Loucy (cell line): ENCODE measurements at regions not wholly inside any gene's neighbourhood (a gene's known extent, or its start where the extent isn't known, plus 50 kb on each side); places are given as distances from the start of the nearest gene placed in this dataset.

Experiments
- H2AFZ ChIP-seq: fragments of 200-600 bp; sonication (generic); 2 replicates; pipeline ENCODE4 v1.6.0; 2016; ENCODE audit warnings: antibody characterized with exemption, mild to moderate bottlenecking, low read length, moderate library complexity
- H3F3A ChIP-seq: fragments of 200-600 bp; 2 replicates; pipeline ENCODE4 v1.6.0; 2016; ENCODE audit warnings: antibody characterized with exemption, low read depth, mild to moderate bottlenecking
- H3K27me3 ChIP-seq: fragments of 200-600 bp; sonication (generic); 2 replicates; pipeline ENCODE4 v1.6.1; 2014; ENCODE audit warnings: low read length, mild to moderate bottlenecking; ENCODE audit not compliant: insufficient read depth, poor library complexity, severe bottlenecking
- H3K36me3 ChIP-seq: fragments of 200-600 bp; sonication (generic); 2 replicates; pipeline ENCODE4 v1.6.1; 2016; ENCODE audit warnings: low read length; ENCODE audit not compliant: insufficient read depth
- H3K4me1 ChIP-seq: fragments of 200-600 bp; sonication (generic); 2 replicates; pipeline ENCODE4 v1.5.1; 2014; ENCODE audit warnings: low read length, mild to moderate bottlenecking; ENCODE audit not compliant: insufficient read depth, poor library complexity, severe bottlenecking
- H3K4me2 ChIP-seq: fragments of 200-600 bp; sonication (generic); 2 replicates; pipeline ENCODE4 v1.6.0; 2014; ENCODE audit warnings: antibody characterized with exemption, low read length, low read depth, mild to moderate bottlenecking; ENCODE audit not compliant: poor library complexity, severe bottlenecking
- H3K4me3 ChIP-seq: fragments of 200-600 bp; sonication (generic); 2 replicates; pipeline ENCODE4 v1.5.1; 2014; ENCODE audit warnings: low read length, mild to moderate bottlenecking, mixed read lengths; ENCODE audit not compliant: poor library complexity, severe bottlenecking
- H3K79me2 ChIP-seq: fragments of 200-600 bp; sonication (generic); 2 replicates; pipeline ENCODE4 v1.6.1; 2014; ENCODE audit warnings: low read length; ENCODE audit not compliant: insufficient read depth
- H3K9ac ChIP-seq: fragments of 200-600 bp; sonication (generic); 2 replicates; pipeline ENCODE4 v1.6.0; 2014; ENCODE audit warnings: mild to moderate bottlenecking, low read depth, low read length, moderate library complexity; ENCODE audit not compliant: poor library complexity, severe bottlenecking
- H3K9me2 ChIP-seq: fragments of 200-600 bp; sonication (generic); replicated peaks from 2 replicates; pipeline ENCODE4 v1.6.1; 2016; ENCODE audit warnings: low read depth, low read length, mixed read lengths
- H3K9me3 ChIP-seq: fragments of 200-600 bp; sonication (generic); 2 replicates; pipeline ENCODE4 v1.6.1; 2014; ENCODE audit warnings: mild to moderate bottlenecking, antibody characterized with exemption, low read length, low read depth; ENCODE audit not compliant: insufficient read depth
- H4K20me1 ChIP-seq: fragments of 200-600 bp; sonication (generic); 2 replicates; pipeline ENCODE4 v1.6.0; 2014; ENCODE audit warnings: antibody characterized with exemption, low read length, mild to moderate bottlenecking; ENCODE audit not compliant: insufficient read depth, poor library complexity, severe bottlenecking
- CTCF ChIP-seq: fragments of 200-600 bp; sonication (generic); conservative IDR thresholded peaks from 2 replicates; pipeline ENCODE4 v1.5.1; 2014; ENCODE audit warnings: mild to moderate bottlenecking, antibody characterized with exemption, low read length
- EZH2phosphoT487 ChIP-seq: fragments of 200-600 bp; IDR thresholded peaks from 2 replicates; pipeline ENCODE4 v1.6.1; 2018; ENCODE audit warnings: antibody characterized with exemption, mild to moderate bottlenecking, moderate library complexity, borderline replicate concordance

GRCh38 chr2:104545055-104545454, 308.9 kb upstream of the POU3F3 start:
- Histone ChIP-seq H3K27me3 (no peaks in the 10 kb centered on the region), H3K4me3 (no peak overlapping the region), H3K4me1 (peaks cover 8% of the 10 kb centered on the region), H3K9me2 (no peaks in the 10 kb centered on the region), H3K9me3 (no peaks in the 10 kb centered on the region), H3K36me3 (no peaks in the 10 kb centered on the region), H4K20me1 (no peaks in the 10 kb centered on the region), H3K9ac (no peak overlapping the region), H3K79me2 (no peaks in the 10 kb centered on the region), H3F3A (no peaks in the 10 kb centered on the region), H2AFZ (no peak overlapping the region), H3K4me2 (no peak overlapping the region)
- TF ChIP-seq CTCF (no peak), EZH2phosphoT487 (no peak)

- no peaks in the 10 kb centered on the region for H3K79me2 ChIP-seq
- no peak overlapping the region for H3K4me2 ChIP-seq
- no peak overlapping the region for H2AFZ ChIP-seq
- no peaks in the 10 kb centered on the region for H4K20me1 ChIP-seq
- H3K9me3 ChIP-seq: no peaks in the 10 kb centered on the region
- H3K4me3 ChIP-seq: no peak overlapping the region
- no peaks in the 10 kb centered on the region for H3K9me2 ChIP-seq
- H3K36me3 ChIP-seq: no peaks in the 10 kb centered on the region
- no peaks in the 10 kb centered on the region for H3F3A ChIP-seq
- no peak overlapping the region for H3K9ac ChIP-seq
- no peak for TF ChIP-seq EZH2phosphoT487
- TF ChIP-seq CTCF: no peak
- H3K27me3 ChIP-seq: no peaks in the 10 kb centered on the region
- H3K4me1 ChIP-seq: no peaks in the 10 kb centered on the region
Measured at GRCh38 chr2:104546537-104546936, 307.4 kb upstream of the POU3F3 start.

GRCh38 chr2:104547221-104547620, 306.7 kb upstream of the POU3F3 start:
- Histone ChIP-seq H2AFZ (no peak overlapping the region), H3K27me3 (no peaks in the 10 kb centered on the region), H3K4me1 (no peaks in the 10 kb centered on the region), H3K36me3 (no peaks in the 10 kb centered on the region), H4K20me1 (no peaks in the 10 kb centered on the region), H3K79me2 (no peaks in the 10 kb centered on the region), H3K9me2 (no peaks in the 10 kb centered on the region), H3K9ac (no peak overlapping the region), H3K4me3 (no peak overlapping the region), H3F3A (no peaks in the 10 kb centered on the region), H3K9me3 (no peaks in the 10 kb centered on the region), H3K4me2 (no peak overlapping the region)
- no peak for TF ChIP-seq CTCF
- no peak for TF ChIP-seq EZH2phosphoT487
